Astrocyte (in vitro differentiated cells and primary cell): ENCODE measurements at regions not wholly inside any gene's neighbourhood (a gene's known extent, or its start where the extent isn't known, plus 50 kb on each side); places are given as distances from the start of the nearest gene placed in this dataset.
A peak's percentile ranks its signal among the peaks of the same experiment; 100 is the strongest.

Source experiments
- DNase-seq: peaks from one replicate; pipeline ENCODE4 v3.0.0-alpha.2; 2010; ENCODE audit warnings: low read depth
- FAIRE-seq: peaks from 2 replicates; lab custom pipeline; 2011; peaks lifted over from hg19 to GRCh38; lab: Jason Lieb, UNC
- H2AFZ ChIP-seq: 2 replicates; pipeline ENCODE4 v1.6.0; 2012; ENCODE audit warnings: low read depth, low read length, inconsistent platforms
- H3K27ac ChIP-seq: 2 replicates; pipeline ENCODE4 v1.5.1; 2011; ENCODE audit warnings: low read depth, low read length, inconsistent platforms
- H3K27me3 ChIP-seq: 2 replicates; pipeline ENCODE4 v1.6.0; 2011; ENCODE audit warnings: low read length, inconsistent platforms; ENCODE audit not compliant: insufficient read depth
- H3K36me3 ChIP-seq: 2 replicates; pipeline ENCODE4 v1.5.1; 2011; ENCODE audit warnings: low read length, inconsistent platforms; ENCODE audit not compliant: insufficient read depth
- H3K4me1 ChIP-seq: 2 replicates; pipeline ENCODE4 v1.5.1; 2011; ENCODE audit warnings: low read length, inconsistent platforms; ENCODE audit not compliant: insufficient read depth
- H3K4me2 ChIP-seq: 2 replicates; pipeline ENCODE4 v1.6.0; 2012; ENCODE audit warnings: low read length, inconsistent platforms
- H3K4me3 ChIP-seq: 2 replicates; pipeline ENCODE4 v1.5.1; 2011; ENCODE audit warnings: low read depth, mild to moderate bottlenecking, low read length, inconsistent platforms; ENCODE audit not compliant: insufficient read depth
- H3K79me2 ChIP-seq: 2 replicates; pipeline ENCODE4 v1.6.0; 2012; ENCODE audit warnings: mild to moderate bottlenecking, low read length, inconsistent platforms; ENCODE audit not compliant: insufficient read depth
- H3K9ac ChIP-seq: 2 replicates; pipeline ENCODE4 v1.6.0; 2012; ENCODE audit warnings: mild to moderate bottlenecking, low read length, inconsistent platforms
- H3K9me3 ChIP-seq: 2 replicates; pipeline ENCODE4 v1.5.1; 2012; ENCODE audit warnings: low read depth, mild to moderate bottlenecking, low read length, inconsistent platforms; ENCODE audit not compliant: insufficient read depth
- H4K20me1 ChIP-seq: 2 replicates; pipeline ENCODE4 v1.6.0; 2012; ENCODE audit warnings: low read length, inconsistent platforms; ENCODE audit not compliant: insufficient read depth
- H3K27ac Mint-ChIP-seq: one replicate; pipeline ENCODE4 v1.8.0; 2021; ENCODE audit warnings: mild to moderate bottlenecking, mixed read lengths; ENCODE audit not compliant: unreplicated experiment
- H3K27me3 Mint-ChIP-seq: one replicate; pipeline ENCODE4 v1.8.0; 2021; ENCODE audit warnings: low read depth, mixed read lengths; ENCODE audit not compliant: unreplicated experiment
- H3K36me3 Mint-ChIP-seq: one replicate; pipeline ENCODE4 v1.8.0; 2021; ENCODE audit warnings: low read depth, mixed read lengths; ENCODE audit not compliant: unreplicated experiment
- H3K4me1 Mint-ChIP-seq: one replicate; pipeline ENCODE4 v1.8.0; 2021; ENCODE audit warnings: low read depth, mixed read lengths; ENCODE audit not compliant: unreplicated experiment
- H3K4me3 Mint-ChIP-seq: one replicate; pipeline ENCODE4 v1.8.0; 2021; ENCODE audit warnings: mild to moderate bottlenecking, moderate library complexity, mixed read lengths; ENCODE audit not compliant: unreplicated experiment
- H3K9me3 Mint-ChIP-seq: one replicate; pipeline ENCODE4 v1.8.0; 2021; ENCODE audit warnings: mild to moderate bottlenecking, mixed read lengths; ENCODE audit not compliant: unreplicated experiment
- CTCF ChIP-seq: IDR thresholded peaks from 2 replicates; pipeline ENCODE4 v1.5.1; 2011; ENCODE audit warnings: low read depth, mild to moderate bottlenecking, inconsistent platforms, low read length, moderate library complexity; ENCODE audit not compliant: insufficient read depth
- EZH2 ChIP-seq: IDR thresholded peaks from 2 replicates; pipeline ENCODE4 v1.6.1; 2012; ENCODE audit warnings: mild to moderate bottlenecking, low read length, inconsistent platforms; ENCODE audit not compliant: insufficient read depth

- FAIRE-seq (no peak), DNase-seq (peak; percentile 85)
- Histone ChIP-seq H3K9ac (no peak overlapping the region), H2AFZ (no peak overlapping the region), H3K9me3 (no peaks in the 10 kb centered on the region), H3K4me1 (peaks cover 12% of the 10 kb centered on the region), H3K27me3 (no peaks in the 10 kb centered on the region), H3K79me2 (no peaks in the 10 kb centered on the region), H4K20me1 (no peaks in the 10 kb centered on the region), H3K27ac (no peak overlapping the region), H3K36me3 (no peaks in the 10 kb centered on the region), H3K4me2 (no peak overlapping the region), H3K4me3 (no peak overlapping the region)
- no peak overlapping the region for H3K4me3 Mint-ChIP-seq
- H3K4me1 Mint-ChIP-seq = no peaks in the 10 kb centered on the region
- H3K27me3 Mint-ChIP-seq = no peaks in the 10 kb centered on the region
- no peaks in the 10 kb centered on the region for H3K36me3 Mint-ChIP-seq
- no peaks in the 10 kb centered on the region for H3K9me3 Mint-ChIP-seq
- no peak overlapping the region for H3K27ac Mint-ChIP-seq
- TF ChIP-seq EZH2 (no peak), CTCF (no peak)
Observed at GRCh38 chr4:119683518-119683917, 54.9 kb upstream of the PDE5A start.

GRCh38 chr4:119682099-119682498 is 53.5 kb upstream of the PDE5A start:
- Histone ChIP-seq H3K4me2 (no peak overlapping the region), H3K79me2 (no peaks in the 10 kb centered on the region), H3K4me3 (no peak overlapping the region), H4K20me1 (no peaks in the 10 kb centered on the region), H2AFZ (no peak overlapping the region), H3K36me3 (no peaks in the 10 kb centered on the region), H3K4me1 (peaks cover 13% of the 10 kb centered on the region), H3K27me3 (no peaks in the 10 kb centered on the region), H3K27ac (no peak overlapping the region), H3K9me3 (no peaks in the 10 kb centered on the region), H3K9ac (no peak overlapping the region)
- H3K27ac Mint-ChIP-seq = no peak overlapping the region
- no peaks in the 10 kb centered on the region for H3K9me3 Mint-ChIP-seq
- FAIRE-seq (no peak), DNase-seq (no peak)
- H3K4me3 Mint-ChIP-seq = no peak overlapping the region
- H3K27me3 Mint-ChIP-seq = no peaks in the 10 kb centered on the region
- no peaks in the 10 kb centered on the region for H3K36me3 Mint-ChIP-seq
- TF ChIP-seq EZH2 (no peak), CTCF (no peak)
- H3K4me1 Mint-ChIP-seq = no peaks in the 10 kb centered on the region

- Histone ChIP-seq H4K20me1 (no peaks in the 10 kb centered on the region), H3K36me3 (no peaks in the 10 kb centered on the region), H3K9ac (no peak overlapping the region), H3K79me2 (no peaks in the 10 kb centered on the region), H3K9me3 (no peaks in the 10 kb centered on the region), H3K27ac (no peak overlapping the region), H3K4me3 (no peak overlapping the region), H3K4me2 (peak overlapping the region; percentile 60), H3K27me3 (no peaks in the 10 kb centered on the region), H2AFZ (no peak overlapping the region), H3K4me1 (peaks cover 13% of the 10 kb centered on the region)
- FAIRE-seq = peak; percentile 34
- H3K27ac Mint-ChIP-seq = no peak overlapping the region
- peak; percentile 84 for DNase-seq
- no peak overlapping the region for H3K4me3 Mint-ChIP-seq
- H3K27me3 Mint-ChIP-seq = no peaks in the 10 kb centered on the region
- H3K4me1 Mint-ChIP-seq = no peaks in the 10 kb centered on the region
- no peaks in the 10 kb centered on the region for H3K9me3 Mint-ChIP-seq
- no peaks in the 10 kb centered on the region for H3K36me3 Mint-ChIP-seq
- no peak for TF ChIP-seq EZH2
Observed at GRCh38 chr4:119679251-119679650, 50.6 kb upstream of the PDE5A start.
